HFFc6 (cell line): ENCODE measurements at regions not wholly inside any gene's neighbourhood (a gene's known extent, or its start where the extent isn't known, plus 50 kb on each side); places are given as distances from the start of the nearest gene placed in this dataset.

ENCODE experiments used
- DNase-seq: peaks from one replicate; pipeline ENCODE4 v3.0.0-alpha.2; 2018
- H3K27ac Mint-ChIP-seq: 2 replicates; pipeline ENCODE4 v1.8.0; 2020; ENCODE audit warnings: mild to moderate bottlenecking, mixed read lengths
- H3K27me3 Mint-ChIP-seq: 2 replicates; pipeline ENCODE4 v1.8.0; 2021; ENCODE audit warnings: mild to moderate bottlenecking, moderate library complexity, mixed read lengths; ENCODE audit not compliant: insufficient read depth
- H3K36me3 Mint-ChIP-seq: 2 replicates; pipeline ENCODE4 v1.8.0; 2021; ENCODE audit warnings: low read depth, mixed read lengths
- H3K4me1 Mint-ChIP-seq: 2 replicates; pipeline ENCODE4 v1.8.0; 2020; ENCODE audit warnings: low read depth, mixed read lengths
- H3K4me3 Mint-ChIP-seq: 2 replicates; pipeline ENCODE4 v1.8.0; 2020; ENCODE audit warnings: mild to moderate bottlenecking, moderate library complexity, mixed read lengths
- H3K9me3 Mint-ChIP-seq: 2 replicates; pipeline ENCODE4 v1.8.0; 2020; ENCODE audit warnings: mild to moderate bottlenecking, mixed read lengths
- TF ChIP-seq, protein P1 (sequence below): fragments of 200-600 bp; sonication (generic); IDR thresholded peaks from 2 replicates; pipeline ENCODE4 v1.5.0; 2021; ENCODE audit warnings: antibody characterized with exemption, mild to moderate bottlenecking

DNA sequence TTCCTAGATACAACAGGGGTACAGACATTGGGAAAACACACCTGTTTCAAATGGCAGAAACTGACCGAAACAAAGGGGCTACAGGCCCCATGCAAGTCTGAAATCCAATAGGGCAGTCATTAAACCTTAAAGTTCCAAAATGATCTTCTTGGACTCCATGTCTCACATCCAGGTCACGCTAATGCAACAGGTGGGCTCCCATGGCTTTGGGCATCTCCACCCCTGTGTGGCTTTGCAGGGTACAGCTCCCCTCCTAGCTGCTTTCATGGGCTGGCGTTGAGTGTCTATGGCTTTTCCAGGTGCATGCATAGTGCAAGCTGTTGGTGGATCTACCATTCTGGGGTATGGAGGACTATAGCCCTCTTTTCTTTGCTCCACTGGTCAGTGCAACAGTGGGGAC, 248.1 kb upstream of the RHOBTB1 start:
- TF ChIP-seq, protein P1, sequence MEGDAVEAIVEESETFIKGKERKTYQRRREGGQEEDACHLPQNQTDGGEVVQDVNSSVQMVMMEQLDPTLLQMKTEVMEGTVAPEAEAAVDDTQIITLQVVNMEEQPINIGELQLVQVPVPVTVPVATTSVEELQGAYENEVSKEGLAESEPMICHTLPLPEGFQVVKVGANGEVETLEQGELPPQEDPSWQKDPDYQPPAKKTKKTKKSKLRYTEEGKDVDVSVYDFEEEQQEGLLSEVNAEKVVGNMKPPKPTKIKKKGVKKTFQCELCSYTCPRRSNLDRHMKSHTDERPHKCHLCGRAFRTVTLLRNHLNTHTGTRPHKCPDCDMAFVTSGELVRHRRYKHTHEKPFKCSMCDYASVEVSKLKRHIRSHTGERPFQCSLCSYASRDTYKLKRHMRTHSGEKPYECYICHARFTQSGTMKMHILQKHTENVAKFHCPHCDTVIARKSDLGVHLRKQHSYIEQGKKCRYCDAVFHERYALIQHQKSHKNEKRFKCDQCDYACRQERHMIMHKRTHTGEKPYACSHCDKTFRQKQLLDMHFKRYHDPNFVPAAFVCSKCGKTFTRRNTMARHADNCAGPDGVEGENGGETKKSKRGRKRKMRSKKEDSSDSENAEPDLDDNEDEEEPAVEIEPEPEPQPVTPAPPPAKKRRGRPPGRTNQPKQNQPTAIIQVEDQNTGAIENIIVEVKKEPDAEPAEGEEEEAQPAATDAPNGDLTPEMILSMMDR: no peak
- Mint-ChIP-seq H3K27me3 (peaks cover 4% of the 10 kb centered on the region), H3K9me3 (no peaks in the 10 kb centered on the region), H3K4me1 (no peaks in the 10 kb centered on the region), H3K4me3 (no peak overlapping the region), H3K27ac (no peak overlapping the region), H3K36me3 (no peaks in the 10 kb centered on the region)
- DNase-seq: no peak

DNA sequence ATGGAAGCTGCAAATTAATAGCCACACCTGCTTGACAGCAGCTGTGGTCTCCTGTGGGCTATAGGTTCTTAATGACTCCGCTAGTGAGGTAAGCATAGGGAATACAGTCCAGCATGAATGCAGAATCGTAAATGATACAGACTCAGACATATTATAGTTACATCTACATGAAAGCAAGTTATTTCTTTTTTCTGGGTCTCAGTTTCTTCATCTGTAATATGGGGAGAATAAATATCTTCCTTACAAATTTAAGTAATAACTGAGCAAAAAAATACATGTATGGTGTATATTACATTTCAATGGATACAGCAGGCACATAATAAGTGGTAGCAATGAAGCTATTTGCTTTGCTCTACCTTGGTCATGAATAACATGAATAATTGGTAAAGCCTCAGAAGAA, 245.9 kb upstream of the RHOBTB1 start:
- TF ChIP-seq, protein P1: no peak
- DNase-seq: no peak
- Mint-ChIP-seq H3K36me3 (no peaks in the 10 kb centered on the region), H3K9me3 (no peaks in the 10 kb centered on the region), H3K27me3 (peaks cover 4% of the 10 kb centered on the region), H3K4me1 (no peaks in the 10 kb centered on the region), H3K27ac (no peak overlapping the region), H3K4me3 (no peak overlapping the region)

DNA sequence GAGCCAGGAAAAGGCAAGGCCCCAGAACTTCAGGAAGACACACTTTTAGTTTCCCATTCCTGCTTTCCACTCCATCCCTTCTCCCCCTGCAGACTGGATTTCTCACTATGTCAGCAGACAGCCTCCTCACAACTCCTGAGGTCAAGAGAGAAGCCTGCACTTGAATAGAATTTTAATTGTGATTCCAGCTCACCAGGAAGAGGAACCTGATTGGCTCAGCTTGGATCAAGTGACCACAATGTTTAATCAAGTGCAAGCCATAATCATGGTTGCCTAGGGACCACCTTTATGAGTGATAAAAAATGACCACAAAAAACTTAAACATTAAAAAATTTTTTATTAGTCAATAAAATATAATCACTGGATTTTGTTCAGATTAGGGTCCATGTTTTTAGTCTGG, 244.7 kb upstream of the RHOBTB1 start:
- no peak overlapping the region for H3K4me3 Mint-ChIP-seq
- no peak for DNase-seq

DNA sequence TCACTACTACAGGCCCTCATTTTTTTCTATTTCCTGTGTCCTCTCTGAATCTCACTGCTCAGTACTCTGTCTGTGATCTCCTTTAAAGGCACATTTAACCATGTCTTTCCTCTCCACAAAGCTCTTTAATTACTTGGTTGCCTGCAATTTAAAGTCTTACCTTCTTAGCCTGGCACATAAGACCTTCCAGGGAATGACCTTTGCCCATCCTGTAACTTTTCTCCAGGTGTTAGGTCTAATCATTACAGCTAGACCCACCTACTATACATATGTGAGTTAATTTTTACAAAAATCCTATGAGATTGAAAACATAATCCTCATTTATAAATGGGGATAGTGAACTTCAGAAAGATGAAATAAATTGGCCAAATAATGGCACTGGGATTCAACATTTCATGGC, 244.1 kb upstream of the RHOBTB1 start:
- Mint-ChIP-seq H3K27me3 (peaks cover 2% of the 10 kb centered on the region; the same call in 1 of the 2 replicates), H3K27ac (no peak overlapping the region), H3K4me1 (no peaks in the 10 kb centered on the region), H3K9me3 (no peaks in the 10 kb centered on the region), H3K4me3 (no peak overlapping the region), H3K36me3 (no peaks in the 10 kb centered on the region)
- TF ChIP-seq, protein P1: no peak
- no peak for DNase-seq

More for the DNA sequence above, 244.7 kb upstream of the RHOBTB1 start:
- Mint-ChIP-seq H3K27ac (no peak overlapping the region), H3K36me3 (no peaks in the 10 kb centered on the region), H3K9me3 (no peaks in the 10 kb centered on the region), H3K27me3 (peaks cover 2% of the 10 kb centered on the region; the same call in 1 of the 2 replicates), H3K4me1 (no peaks in the 10 kb centered on the region)
- TF ChIP-seq, protein P1: no peak

DNA sequence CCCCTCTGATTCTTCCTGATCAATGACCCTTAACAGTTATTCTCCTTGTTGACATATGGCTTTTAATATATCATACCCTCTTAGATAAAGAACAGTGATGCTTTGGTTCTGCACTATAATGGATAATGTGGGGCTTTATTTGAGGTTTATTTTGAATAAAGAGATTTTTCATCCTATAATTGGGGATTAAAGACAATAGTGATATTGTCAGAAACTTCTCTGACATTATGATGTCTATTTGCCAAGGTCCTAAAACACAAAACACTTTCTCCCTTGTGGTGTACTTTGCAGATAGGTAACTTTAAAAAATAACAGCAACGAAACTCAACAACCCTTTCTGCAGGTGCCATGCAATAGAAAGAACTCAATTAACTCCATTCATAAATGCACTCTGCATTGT, 243.6 kb upstream of the RHOBTB1 start:
- DNase-seq: no peak
- no peaks in the 10 kb centered on the region for H3K9me3 Mint-ChIP-seq
- peaks cover 2% of the 10 kb centered on the region; the same call in 1 of the 2 replicates for H3K27me3 Mint-ChIP-seq
- no peaks in the 10 kb centered on the region for H3K36me3 Mint-ChIP-seq
- TF ChIP-seq, protein P1: no peak
- H3K4me1 Mint-ChIP-seq: no peaks in the 10 kb centered on the region
- H3K27ac Mint-ChIP-seq: no peak overlapping the region
- no peak overlapping the region for H3K4me3 Mint-ChIP-seq

DNA sequence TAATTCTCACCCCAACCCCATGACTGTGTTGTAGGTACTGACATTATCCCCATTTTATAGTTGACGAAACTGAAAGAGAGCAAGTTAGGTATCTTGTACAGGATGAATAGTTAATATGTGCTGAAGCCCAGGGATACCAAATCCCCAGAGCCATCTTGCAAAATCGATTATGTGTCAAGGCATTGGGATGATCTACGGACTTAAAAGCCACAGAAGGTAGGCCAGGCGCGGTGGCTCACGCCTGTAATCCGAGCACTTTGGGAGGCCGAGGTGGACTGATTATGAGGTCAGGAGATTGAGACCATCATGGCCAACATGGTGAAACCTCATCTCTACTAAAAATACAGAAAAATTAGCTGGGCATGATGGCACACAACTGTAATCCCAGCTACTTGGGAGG, 242.4 kb upstream of the RHOBTB1 start:
- DNase-seq: no peak
- Mint-ChIP-seq H3K27me3 (peaks cover under 1% of the 10 kb centered on the region; the same call in 1 of the 2 replicates), H3K27ac (no peak overlapping the region), H3K9me3 (no peaks in the 10 kb centered on the region), H3K36me3 (no peaks in the 10 kb centered on the region), H3K4me3 (no peak overlapping the region), H3K4me1 (no peaks in the 10 kb centered on the region)
- TF ChIP-seq, protein P1: no peak
